HEK293 (cell line): ENCODE measurements at regions not wholly inside any gene's neighbourhood (a gene's known extent, or its start where the extent isn't known, plus 50 kb on each side); places are given as distances from the start of the nearest gene placed in this dataset.

Source experiments
- CTCF ChIA-PET: fragments of 350-600 bp; formaldehyde crosslinking; extraction: SDS; loops from one replicate; lab custom pipeline; 2021; ENCODE audit warnings: antibody characterized with exemption; lab: Yijun Ruan, JAX
- POLR2A ChIA-PET: fragments of 300-600 bp; formaldehyde crosslinking; extraction: SDS; loops from one replicate; lab custom pipeline; 2020; ENCODE audit warnings: antibody characterized with exemption, inconsistent platforms; lab: Yijun Ruan, JAX
- H3K27ac ChIP-seq: fragments of 200-500 bp; sonication (Bioruptor generic); 2 replicates; pipeline ENCODE4 v1.5.1; 2014; ENCODE audit warnings: low read depth, low read length, control low read depth, inconsistent platforms; ENCODE audit errors: extremely low read depth
- H3K36me3 ChIP-seq, 2 experiments: fragments of 200-500 bp in 1 of 2; sonication (Bioruptor generic) in 1 of 2; 1 replicate in 1 of 2; 2 replicates in 1 of 2; pipeline ENCODE4 v1.5.1; 2014 to 2017; ENCODE audit warnings: inconsistent platforms in 2 of 2, low read length in 2 of 2; ENCODE audit not compliant: control insufficient read depth in 2 of 2, insufficient read depth in 1 of 2
- H3K4me1 ChIP-seq: fragments of 200-500 bp; sonication (Bioruptor generic); 2 replicates; pipeline ENCODE4 v1.5.1; 2014; ENCODE audit warnings: mild to moderate bottlenecking, low read length, inconsistent platforms; ENCODE audit not compliant: control insufficient read depth, insufficient read depth
- H3K4me3 ChIP-seq: 2 replicates; pipeline ENCODE4 v1.5.1; 2011; ENCODE audit warnings: low read depth, mild to moderate bottlenecking, control low read depth, low read length, moderate library complexity
- H3K9me3 ChIP-seq: fragments of 200-500 bp; sonication (Bioruptor generic); 2 replicates; pipeline ENCODE4 v1.5.1; 2014; ENCODE audit warnings: low read depth, low read length, inconsistent platforms; ENCODE audit not compliant: control insufficient read depth, insufficient read depth
- HOXC10 ChIP-seq: sonication (generic); formaldehyde crosslinking; IDR thresholded peaks from 2 replicates; pipeline ENCODE4 v1.8.1; 2023; ENCODE audit warnings: mild to moderate bottlenecking, missing genetic modification reagents
- INSM2 ChIP-seq: fragments of 450-650 bp; formaldehyde crosslinking; IDR thresholded peaks from 2 replicates; pipeline ENCODE4 v1.5.1; 2016; ENCODE audit warnings: missing biosample characterization, missing genetic modification characterization
- SALL2 ChIP-seq: fragments of 450-650 bp; formaldehyde crosslinking; IDR thresholded peaks from 2 replicates; pipeline ENCODE4 v1.5.0; 2017; ENCODE audit warnings: missing biosample characterization, mild to moderate bottlenecking, missing genetic modification characterization, borderline replicate concordance
- YY2 ChIP-seq: fragments of 450-650 bp; formaldehyde crosslinking; IDR thresholded peaks from 2 replicates; pipeline ENCODE4 v1.5.1; 2016; ENCODE audit warnings: missing biosample characterization, missing genetic modification characterization
- ZBTB1 ChIP-seq: fragments of 450-650 bp; formaldehyde crosslinking; IDR thresholded peaks from 2 replicates; pipeline ENCODE4 v1.5.1; 2016; ENCODE audit warnings: missing biosample characterization, missing genetic modification characterization
- ZBTB17 ChIP-seq: fragments of 450-650 bp; formaldehyde crosslinking; IDR thresholded peaks from 2 replicates; pipeline ENCODE4 v1.5.1; 2016; ENCODE audit warnings: missing biosample characterization, missing genetic modification characterization
- ZBTB44 ChIP-seq: fragments of 450-650 bp; IDR thresholded peaks from 2 replicates; pipeline ENCODE4 v1.5.1; 2018; ENCODE audit warnings: missing biosample characterization, mild to moderate bottlenecking, missing genetic modification characterization
- ZBTB48 ChIP-seq: fragments of 450-650 bp; formaldehyde crosslinking; IDR thresholded peaks from 2 replicates; pipeline ENCODE4 v1.5.1; 2016; ENCODE audit warnings: missing biosample characterization, missing genetic modification characterization
- ZFHX2 ChIP-seq: fragments of 450-650 bp; formaldehyde crosslinking; conservative IDR thresholded peaks from 2 replicates; pipeline ENCODE4 v1.5.1; 2016; ENCODE audit warnings: missing biosample characterization, missing genetic modification characterization
- ZNF175 ChIP-seq: fragments of 450-650 bp; formaldehyde crosslinking; IDR thresholded peaks from 2 replicates; pipeline ENCODE4 v1.5.1; 2016; ENCODE audit warnings: missing biosample characterization, missing genetic modification characterization
- ZNF18 ChIP-seq: fragments of 450-650 bp; formaldehyde crosslinking; IDR thresholded peaks from 2 replicates; pipeline ENCODE4 v1.5.1; 2016; ENCODE audit warnings: missing biosample characterization, missing genetic modification characterization
- ZNF248 ChIP-seq: fragments of 450-650 bp; formaldehyde crosslinking; IDR thresholded peaks from 2 replicates; pipeline ENCODE4 v1.5.1; 2017; ENCODE audit warnings: missing biosample characterization, missing genetic modification characterization
- ZNF266 ChIP-seq: fragments of 450-650 bp; formaldehyde crosslinking; IDR thresholded peaks from 2 replicates; pipeline ENCODE4 v1.5.1; 2016; ENCODE audit warnings: missing biosample characterization, missing genetic modification characterization, low read depth
- ZNF311 ChIP-seq: fragments of 450-650 bp; formaldehyde crosslinking; IDR thresholded peaks from 2 replicates; pipeline ENCODE4 v1.5.1; 2017; ENCODE audit warnings: missing biosample characterization, missing genetic modification characterization, borderline replicate concordance
- ZNF341 ChIP-seq: fragments of 450-650 bp; formaldehyde crosslinking; IDR thresholded peaks from 2 replicates; pipeline ENCODE4; 2016; ENCODE audit warnings: low read depth, missing biosample characterization, missing genetic modification characterization
- ZNF514 ChIP-seq: fragments of 450-650 bp; formaldehyde crosslinking; IDR thresholded peaks from 2 replicates; pipeline ENCODE4 v1.5.1; 2016; ENCODE audit warnings: missing biosample characterization, missing genetic modification characterization
- ZNF530 ChIP-seq: fragments of 450-650 bp; formaldehyde crosslinking; IDR thresholded peaks from 2 replicates; pipeline ENCODE4 v1.5.1; 2016; ENCODE audit warnings: low read depth, missing biosample characterization, missing genetic modification characterization
- ZNF555 ChIP-seq: fragments of 450-650 bp; formaldehyde crosslinking; conservative IDR thresholded peaks from 2 replicates; pipeline ENCODE4 v1.5.1; 2017; ENCODE audit warnings: missing biosample characterization, mild to moderate bottlenecking, missing genetic modification characterization, inconsistent platforms
- ZNF560 ChIP-seq: fragments of 450-650 bp; formaldehyde crosslinking; IDR thresholded peaks from 2 replicates; pipeline ENCODE4 v1.5.1; 2017; ENCODE audit warnings: missing biosample characterization, missing genetic modification characterization, borderline replicate concordance
- ZNF580 ChIP-seq: fragments of 450-650 bp; formaldehyde crosslinking; IDR thresholded peaks from 2 replicates; pipeline ENCODE4 v1.5.1; 2016; ENCODE audit warnings: missing biosample characterization, missing genetic modification characterization
- ZNF585B ChIP-seq: fragments of 450-650 bp; formaldehyde crosslinking; IDR thresholded peaks from 2 replicates; pipeline ENCODE4 v1.5.1; 2016; ENCODE audit warnings: missing biosample characterization, missing genetic modification characterization
- ZNF623 ChIP-seq: fragments of 450-650 bp; formaldehyde crosslinking; IDR thresholded peaks from 2 replicates; pipeline ENCODE4 v1.5.1; 2016; ENCODE audit warnings: missing biosample characterization, missing genetic modification characterization
- ZNF629 ChIP-seq: fragments of 450-650 bp; formaldehyde crosslinking; IDR thresholded peaks from 2 replicates; pipeline ENCODE4 v1.5.1; 2017; ENCODE audit warnings: missing biosample characterization, missing genetic modification characterization
- ZNF701 ChIP-seq: fragments of 450-650 bp; formaldehyde crosslinking; IDR thresholded peaks from 2 replicates; pipeline ENCODE4 v1.5.1; 2016; ENCODE audit warnings: missing biosample characterization, missing genetic modification characterization
- ZNF704 ChIP-seq: fragments of 450-650 bp; formaldehyde crosslinking; IDR thresholded peaks from 2 replicates; pipeline ENCODE4 v1.5.1; 2016; ENCODE audit warnings: missing biosample characterization, missing genetic modification characterization

- no peak for TF ChIP-seq ZNF18
- no peak for TF ChIP-seq ZNF585B (tag by site-specific recombination)
- no peak for TF ChIP-seq ZNF266 (tag by site-specific recombination)
- no peak for TF ChIP-seq SALL2
- TF ChIP-seq ZBTB48 (tag by site-specific recombination): no peak
- TF ChIP-seq YY2 (tag by site-specific recombination): no peak
- TF ChIP-seq, all 188 proteins: peak for 0
- H3K27ac ChIP-seq: no peak overlapping the region
- ChIA-PET POLR2A (no interaction called here), CTCF (interaction anchor here (0.6 kb wide), 1 partner anchor 561 kb away, joined by 3 read pairs; no protein-coding TSS in a partner anchor)
- H3K36me3 ChIP-seq: no peaks in the 10 kb centered on the region
- no peaks in the 10 kb centered on the region for H3K4me1 ChIP-seq
- H3K9me3 ChIP-seq: no peaks in the 10 kb centered on the region
- H3K4me3 ChIP-seq: no peak overlapping the region
These were observed 656.0 kb downstream of the MCTP2 start for GRCh38 chr15:94887391-94887790.

GRCh38 chr15:94889153-94889552 is 657.8 kb downstream of the MCTP2 start:
- no peak overlapping the region for H3K27ac ChIP-seq
- no peaks in the 10 kb centered on the region for H3K9me3 ChIP-seq
- no peak overlapping the region for H3K4me3 ChIP-seq
- no peaks in the 10 kb centered on the region for H3K4me1 ChIP-seq
- H3K36me3 ChIP-seq: no peaks in the 10 kb centered on the region
- no peak for TF ChIP-seq ZNF514 (tag by site-specific recombination)
- TF ChIP-seq ZNF704 (tag by site-specific recombination): no peak
- no peak for TF ChIP-seq ZNF341 (tag by site-specific recombination)
- TF ChIP-seq ZNF530: no peak
- no peak for TF ChIP-seq ZNF266 (tag by site-specific recombination)
- TF ChIP-seq ZNF248 (tag by site-specific recombination): no peak
- TF ChIP-seq ZBTB1 (tag by site-specific recombination): no peak
- no peak for TF ChIP-seq ZNF560 (tag by site-specific recombination)
- no peak for TF ChIP-seq ZBTB44 (tag by site-specific recombination)
- TF ChIP-seq ZNF629: no peak
- ChIA-PET CTCF (interaction anchor here (0.6 kb wide), 1 partner anchor 28 kb away, joined by 3 read pairs; no protein-coding TSS in a partner anchor), POLR2A (no interaction called here)

GRCh38 chr15:94893091-94893490 is 661.7 kb downstream of the MCTP2 start:
- no peak for TF ChIP-seq HOXC10 (CRISPR knock-in tag)
- H3K9me3 ChIP-seq: no peaks in the 10 kb centered on the region
- no peaks in the 10 kb centered on the region for H3K36me3 ChIP-seq
- no peaks in the 10 kb centered on the region for H3K4me1 ChIP-seq
- CTCF ChIA-PET: no interaction called here
- H3K4me3 ChIP-seq: no peak overlapping the region
- POLR2A ChIA-PET: no interaction called here
- no peak overlapping the region for H3K27ac ChIP-seq

- CTCF ChIA-PET: no interaction called here
- POLR2A ChIA-PET: no interaction called here
- TF ChIP-seq ZNF623 (no peak), INSM2 (no peak), ZNF580 (no peak), ZBTB17 (tag by site-specific recombination) (no peak), ZNF701 (tag by site-specific recombination) (no peak), ZNF555 (tag by site-specific recombination) (no peak), ZNF311 (tag by site-specific recombination) (no peak), ZFHX2 (tag by site-specific recombination) (no peak), ZNF175 (tag by site-specific recombination) (no peak)
These were observed 662.7 kb downstream of the MCTP2 start for GRCh38 chr15:94894056-94894455.

More at GRCh38 chr15:94894056-94894455, 662.7 kb downstream of the MCTP2 start:
- no peak overlapping the region for H3K4me3 ChIP-seq
- H3K36me3 ChIP-seq: no peaks in the 10 kb centered on the region
- H3K9me3 ChIP-seq: no peaks in the 10 kb centered on the region
- H3K27ac ChIP-seq: no peak overlapping the region
- H3K4me1 ChIP-seq: no peaks in the 10 kb centered on the region
